HEK293 (cell line): ENCODE measurements at regions not wholly inside any gene's neighbourhood (a gene's known extent, or its start where the extent isn't known, plus 50 kb on each side); places are given as distances from the start of the nearest gene placed in this dataset.

Source experiments
- CTCF ChIA-PET: fragments of 350-600 bp; formaldehyde crosslinking; extraction: SDS; loops from one replicate; lab custom pipeline; 2021; ENCODE audit warnings: antibody characterized with exemption; lab: Yijun Ruan, JAX
- POLR2A ChIA-PET: fragments of 300-600 bp; formaldehyde crosslinking; extraction: SDS; loops from one replicate; lab custom pipeline; 2020; ENCODE audit warnings: antibody characterized with exemption, inconsistent platforms; lab: Yijun Ruan, JAX
- H3K27ac ChIP-seq: fragments of 200-500 bp; sonication (Bioruptor generic); 2 replicates; pipeline ENCODE4 v1.5.1; 2014; ENCODE audit warnings: low read depth, low read length, control low read depth, inconsistent platforms; ENCODE audit errors: extremely low read depth
- H3K36me3 ChIP-seq, 2 experiments: fragments of 200-500 bp in 1 of 2; sonication (Bioruptor generic) in 1 of 2; 1 replicate in 1 of 2; 2 replicates in 1 of 2; pipeline ENCODE4 v1.5.1; 2014 to 2017; ENCODE audit warnings: inconsistent platforms in 2 of 2, low read length in 2 of 2; ENCODE audit not compliant: control insufficient read depth in 2 of 2, insufficient read depth in 1 of 2
- H3K4me1 ChIP-seq: fragments of 200-500 bp; sonication (Bioruptor generic); 2 replicates; pipeline ENCODE4 v1.5.1; 2014; ENCODE audit warnings: mild to moderate bottlenecking, low read length, inconsistent platforms; ENCODE audit not compliant: control insufficient read depth, insufficient read depth
- H3K4me3 ChIP-seq: 2 replicates; pipeline ENCODE4 v1.5.1; 2011; ENCODE audit warnings: low read depth, mild to moderate bottlenecking, control low read depth, low read length, moderate library complexity
- H3K9me3 ChIP-seq: fragments of 200-500 bp; sonication (Bioruptor generic); 2 replicates; pipeline ENCODE4 v1.5.1; 2014; ENCODE audit warnings: low read depth, low read length, inconsistent platforms; ENCODE audit not compliant: control insufficient read depth, insufficient read depth
- FEZF1 ChIP-seq: fragments of 450-650 bp; formaldehyde crosslinking; IDR thresholded peaks from 2 replicates; pipeline ENCODE4 v1.5.1; 2016; ENCODE audit warnings: missing biosample characterization, missing genetic modification characterization
- GLI4 ChIP-seq: fragments of 450-650 bp; formaldehyde crosslinking; IDR thresholded peaks from 2 replicates; pipeline ENCODE4 v1.5.1; 2016; ENCODE audit warnings: missing biosample characterization, missing genetic modification characterization
- HOXD13 ChIP-seq: sonication (generic); formaldehyde crosslinking; IDR thresholded peaks from 2 replicates; pipeline ENCODE4 v1.8.0; 2022; ENCODE audit warnings: missing genetic modification reagents, borderline replicate concordance
- OSR2 ChIP-seq: fragments of 450-650 bp; formaldehyde crosslinking; IDR thresholded peaks from 2 replicates; pipeline ENCODE4 v1.5.1; 2016; ENCODE audit warnings: missing biosample characterization, missing genetic modification characterization
- TRIM28 ChIP-seq: IDR thresholded peaks from 2 replicates; pipeline ENCODE4 v1.6.1; 2011; ENCODE audit warnings: low read length, control low read depth, borderline replicate concordance
- ZFHX2 ChIP-seq: fragments of 450-650 bp; formaldehyde crosslinking; conservative IDR thresholded peaks from 2 replicates; pipeline ENCODE4 v1.5.1; 2016; ENCODE audit warnings: missing biosample characterization, missing genetic modification characterization
- ZFP41 ChIP-seq: fragments of 450-650 bp; formaldehyde crosslinking; IDR thresholded peaks from 2 replicates; pipeline ENCODE4 v1.5.1; 2016; ENCODE audit warnings: missing biosample characterization, missing genetic modification characterization, borderline replicate concordance
- ZFP69B ChIP-seq: fragments of 450-650 bp; formaldehyde crosslinking; IDR thresholded peaks from 2 replicates; pipeline ENCODE4 v1.5.1; 2016; ENCODE audit warnings: missing biosample characterization, missing genetic modification characterization
- ZNF132 ChIP-seq: fragments of 450-650 bp; formaldehyde crosslinking; IDR thresholded peaks from 2 replicates; pipeline ENCODE4 v1.5.1; 2017; ENCODE audit warnings: missing biosample characterization, missing genetic modification characterization, borderline replicate concordance
- ZNF16 ChIP-seq: fragments of 450-650 bp; formaldehyde crosslinking; IDR thresholded peaks from 2 replicates; pipeline ENCODE4 v1.5.1; 2016; ENCODE audit warnings: low read depth, missing biosample characterization, missing genetic modification characterization
- ZNF175 ChIP-seq: fragments of 450-650 bp; formaldehyde crosslinking; IDR thresholded peaks from 2 replicates; pipeline ENCODE4 v1.5.1; 2016; ENCODE audit warnings: missing biosample characterization, missing genetic modification characterization
- ZNF2 ChIP-seq: fragments of 450-650 bp; formaldehyde crosslinking; IDR thresholded peaks from 2 replicates; pipeline ENCODE4 v1.5.1; 2016; ENCODE audit warnings: missing biosample characterization, missing genetic modification characterization
- ZNF214 ChIP-seq: fragments of 450-650 bp; formaldehyde crosslinking; IDR thresholded peaks from 2 replicates; pipeline ENCODE4 v1.5.1; 2017; ENCODE audit warnings: missing biosample characterization, mild to moderate bottlenecking, missing genetic modification characterization, borderline replicate concordance
- ZNF248 ChIP-seq: fragments of 450-650 bp; formaldehyde crosslinking; IDR thresholded peaks from 2 replicates; pipeline ENCODE4 v1.5.1; 2017; ENCODE audit warnings: missing biosample characterization, missing genetic modification characterization
- ZNF302 ChIP-seq: fragments of 450-650 bp; formaldehyde crosslinking; IDR thresholded peaks from 2 replicates; pipeline ENCODE4 v1.5.1; 2016; ENCODE audit warnings: missing biosample characterization, missing genetic modification characterization, low read depth
- ZNF394 ChIP-seq: fragments of 450-650 bp; formaldehyde crosslinking; IDR thresholded peaks from 2 replicates; pipeline ENCODE4 v1.5.1; 2016; ENCODE audit warnings: missing biosample characterization, missing genetic modification characterization, mild to moderate bottlenecking, moderate library complexity, borderline replicate concordance
- ZNF426 ChIP-seq: fragments of 450-650 bp; formaldehyde crosslinking; IDR thresholded peaks from 2 replicates; pipeline ENCODE4 v1.5.1; 2017; ENCODE audit warnings: missing biosample characterization, missing genetic modification characterization, mild to moderate bottlenecking, inconsistent platforms, moderate library complexity
- ZNF530 ChIP-seq: fragments of 450-650 bp; formaldehyde crosslinking; IDR thresholded peaks from 2 replicates; pipeline ENCODE4 v1.5.1; 2016; ENCODE audit warnings: low read depth, missing biosample characterization, missing genetic modification characterization
- ZNF560 ChIP-seq: fragments of 450-650 bp; formaldehyde crosslinking; IDR thresholded peaks from 2 replicates; pipeline ENCODE4 v1.5.1; 2017; ENCODE audit warnings: missing biosample characterization, missing genetic modification characterization, borderline replicate concordance
- ZNF596 ChIP-seq: fragments of 450-650 bp; IDR thresholded peaks from 2 replicates; pipeline ENCODE4 v1.5.0; 2018; ENCODE audit warnings: missing biosample characterization, mild to moderate bottlenecking, missing genetic modification characterization, moderate library complexity
- ZNF610 ChIP-seq: fragments of 450-650 bp; formaldehyde crosslinking; IDR thresholded peaks from 2 replicates; pipeline ENCODE4 v1.5.1; 2016; ENCODE audit warnings: missing biosample characterization, missing genetic modification characterization, borderline replicate concordance
- ZNF621 ChIP-seq: fragments of 450-650 bp; formaldehyde crosslinking; IDR thresholded peaks from 2 replicates; pipeline ENCODE4 v1.5.1; 2017; ENCODE audit warnings: missing biosample characterization, missing genetic modification characterization
- ZNF624 ChIP-seq: fragments of 450-650 bp; formaldehyde crosslinking; IDR thresholded peaks from 2 replicates; pipeline ENCODE4 v1.5.1; 2017; ENCODE audit warnings: missing biosample characterization, missing genetic modification characterization
- ZNF654 ChIP-seq: fragments of 450-650 bp; formaldehyde crosslinking; IDR thresholded peaks from 2 replicates; pipeline ENCODE4 v1.5.1; 2016; ENCODE audit warnings: low read depth, missing biosample characterization, missing genetic modification characterization
- ZNF707 ChIP-seq: fragments of 450-650 bp; formaldehyde crosslinking; IDR thresholded peaks from 2 replicates; pipeline ENCODE4 v1.5.1; 2016; ENCODE audit warnings: missing biosample characterization, missing genetic modification characterization
- ZNF777 ChIP-seq: fragments of 450-650 bp; formaldehyde crosslinking; IDR thresholded peaks from 2 replicates; pipeline ENCODE4 v1.5.1; 2017; ENCODE audit warnings: missing biosample characterization, missing genetic modification characterization, borderline replicate concordance
- ZXDB ChIP-seq: fragments of 450-650 bp; formaldehyde crosslinking; IDR thresholded peaks from 2 replicates; pipeline ENCODE4 v1.5.1; 2016; ENCODE audit warnings: missing biosample characterization, missing genetic modification characterization
- TF ChIP-seq, protein P1 (sequence below): fragments of 450-650 bp; formaldehyde crosslinking; IDR thresholded peaks from 2 replicates; pipeline ENCODE4 v1.5.1; 2016; ENCODE audit warnings: missing biosample characterization, missing genetic modification characterization, low read depth
- TF ChIP-seq, protein P2 (sequence below): fragments of 450-650 bp; formaldehyde crosslinking; IDR thresholded peaks from 2 replicates; pipeline ENCODE4 v1.5.1; 2017; ENCODE audit warnings: missing biosample characterization, missing genetic modification characterization

DNA sequence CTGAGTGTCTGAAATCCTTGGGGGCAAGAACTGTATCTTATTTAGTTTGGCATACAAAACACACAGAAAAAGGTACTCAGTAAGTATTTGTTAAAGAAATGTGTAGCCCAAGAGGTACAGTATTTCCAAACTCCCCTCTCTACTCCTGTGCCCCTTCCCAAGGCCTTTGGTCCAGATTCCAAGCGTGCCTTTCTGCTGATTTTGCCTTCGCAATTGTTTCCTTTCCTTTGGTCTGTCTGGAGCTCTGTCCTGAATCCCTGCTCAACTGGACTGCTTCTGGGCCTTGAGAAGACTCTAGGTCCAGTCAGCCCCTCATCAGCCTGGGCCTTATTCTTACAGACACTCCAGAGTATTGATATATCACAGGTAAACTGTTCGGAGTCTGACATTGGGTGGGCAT, 122.2 kb upstream of the SYNCRIP start:
- CTCF ChIA-PET, result no interaction called here
- H3K4me3 ChIP-seq, result no peak overlapping the region
- H3K27ac ChIP-seq, result no peak overlapping the region
- no peaks in the 10 kb centered on the region for H3K9me3 ChIP-seq
- TF ChIP-seq ZNF621 (tag by site-specific recombination) (no peak), ZNF560 (tag by site-specific recombination) (no peak), ZNF16 (tag by site-specific recombination) (no peak), ZNF175 (tag by site-specific recombination) (no peak), ZNF707 (tag by site-specific recombination) (no peak)
- TF ChIP-seq, all 188 proteins: peak for 0
- POLR2A ChIA-PET, result no interaction called here
- no peaks in the 10 kb centered on the region for H3K4me1 ChIP-seq
- no peaks in the 10 kb centered on the region for H3K36me3 ChIP-seq

DNA sequence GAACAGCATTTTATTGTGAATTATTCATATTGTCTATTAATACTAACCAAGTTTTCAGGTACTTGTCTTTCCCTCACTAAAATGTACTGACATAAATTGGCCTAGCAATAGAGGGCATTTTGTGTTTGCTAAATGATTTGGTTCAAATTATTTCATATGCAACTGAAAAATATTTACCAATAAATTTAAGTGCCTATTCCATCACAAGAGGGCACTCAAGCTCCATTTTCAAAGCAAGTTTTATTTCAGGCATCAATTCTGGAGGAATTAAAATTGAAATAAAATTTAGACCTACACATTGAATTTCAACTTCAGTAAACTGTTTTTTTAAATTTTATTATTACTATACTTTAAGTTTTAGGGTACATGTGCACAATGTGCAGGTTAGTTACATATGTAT, 114.3 kb upstream of the SYNCRIP start:
- TF ChIP-seq, protein P1, sequence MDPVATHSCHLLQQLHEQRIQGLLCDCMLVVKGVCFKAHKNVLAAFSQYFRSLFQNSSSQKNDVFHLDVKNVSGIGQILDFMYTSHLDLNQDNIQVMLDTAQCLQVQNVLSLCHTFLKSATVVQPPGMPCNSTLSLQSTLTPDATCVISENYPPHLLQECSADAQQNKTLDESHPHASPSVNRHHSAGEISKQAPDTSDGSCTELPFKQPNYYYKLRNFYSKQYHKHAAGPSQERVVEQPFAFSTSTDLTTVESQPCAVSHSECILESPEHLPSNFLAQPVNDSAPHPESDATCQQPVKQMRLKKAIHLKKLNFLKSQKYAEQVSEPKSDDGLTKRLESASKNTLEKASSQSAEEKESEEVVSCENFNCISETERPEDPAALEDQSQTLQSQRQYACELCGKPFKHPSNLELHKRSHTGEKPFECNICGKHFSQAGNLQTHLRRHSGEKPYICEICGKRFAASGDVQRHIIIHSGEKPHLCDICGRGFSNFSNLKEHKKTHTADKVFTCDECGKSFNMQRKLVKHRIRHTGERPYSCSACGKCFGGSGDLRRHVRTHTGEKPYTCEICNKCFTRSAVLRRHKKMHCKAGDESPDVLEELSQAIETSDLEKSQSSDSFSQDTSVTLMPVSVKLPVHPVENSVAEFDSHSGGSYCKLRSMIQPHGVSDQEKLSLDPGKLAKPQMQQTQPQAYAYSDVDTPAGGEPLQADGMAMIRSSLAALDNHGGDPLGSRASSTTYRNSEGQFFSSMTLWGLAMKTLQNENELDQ (tag by site-specific recombination), result no peak
- TF ChIP-seq ZNF214 (tag by site-specific recombination) (no peak), ZNF596 (tag by site-specific recombination) (no peak), GLI4 (tag by site-specific recombination) (no peak), ZNF654 (tag by site-specific recombination) (peak; percentile 66), FEZF1 (tag by site-specific recombination) (no peak), ZFP41 (tag by site-specific recombination) (no peak), ZFP69B (no peak)
- H3K4me3 ChIP-seq, result no peak overlapping the region
- POLR2A ChIA-PET, result interaction anchor here (0.7 kb wide), 1 partner anchor 79 kb away, joined by 3 read pairs; no protein-coding TSS in a partner anchor
- no peaks in the 10 kb centered on the region for H3K36me3 ChIP-seq
- H3K9me3 ChIP-seq, result no peaks in the 10 kb centered on the region
- no peak overlapping the region for H3K27ac ChIP-seq
- H3K4me1 ChIP-seq, result peaks cover 2% of the 10 kb centered on the region; the same call in 1 of the 2 replicates
- CTCF ChIA-PET, result interaction anchor here (0.6 to 1.2 kb wide), 6 partner anchors 9 to 1179 kb away, joined by 3 to 4 read pairs (median 3); no protein-coding TSS in a partner anchor

DNA sequence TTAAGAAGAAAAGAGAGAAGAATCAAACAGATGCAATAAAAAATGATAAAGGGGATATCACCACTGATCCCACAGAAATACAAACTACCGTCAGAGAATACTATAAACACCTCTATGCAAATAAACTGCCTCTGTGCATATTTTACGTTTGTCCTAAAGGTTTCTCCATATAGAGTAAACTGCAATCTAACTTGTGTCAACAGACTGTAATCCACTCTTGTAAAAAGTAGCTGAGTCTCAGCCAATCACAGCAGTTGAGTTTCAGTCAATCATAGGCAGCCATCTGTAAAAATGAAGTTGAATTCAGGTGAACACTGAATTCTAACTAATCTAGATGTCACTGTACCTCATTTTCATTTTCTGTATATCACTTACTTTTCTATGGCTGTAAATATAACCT, 112.2 kb upstream of the SYNCRIP start:
- POLR2A ChIA-PET, result no interaction called here
- TF ChIP-seq ZNF777 (tag by site-specific recombination) (no peak), ZNF248 (tag by site-specific recombination) (no peak), ZNF302 (tag by site-specific recombination) (no peak), ZNF624 (no peak), TRIM28 (no peak), ZNF426 (tag by site-specific recombination) (no peak), HOXD13 (CRISPR knock-in tag) (no peak), OSR2 (tag by site-specific recombination) (no peak), ZNF2 (no peak), ZNF394 (tag by site-specific recombination) (no peak), ZNF530 (tag by site-specific recombination) (no peak), ZNF610 (no peak), ZNF707 (tag by site-specific recombination) (no peak), ZXDB (tag by site-specific recombination) (no peak), ZFHX2 (tag by site-specific recombination) (no peak), ZNF132 (tag by site-specific recombination) (no peak)
- TF ChIP-seq, protein P2, sequence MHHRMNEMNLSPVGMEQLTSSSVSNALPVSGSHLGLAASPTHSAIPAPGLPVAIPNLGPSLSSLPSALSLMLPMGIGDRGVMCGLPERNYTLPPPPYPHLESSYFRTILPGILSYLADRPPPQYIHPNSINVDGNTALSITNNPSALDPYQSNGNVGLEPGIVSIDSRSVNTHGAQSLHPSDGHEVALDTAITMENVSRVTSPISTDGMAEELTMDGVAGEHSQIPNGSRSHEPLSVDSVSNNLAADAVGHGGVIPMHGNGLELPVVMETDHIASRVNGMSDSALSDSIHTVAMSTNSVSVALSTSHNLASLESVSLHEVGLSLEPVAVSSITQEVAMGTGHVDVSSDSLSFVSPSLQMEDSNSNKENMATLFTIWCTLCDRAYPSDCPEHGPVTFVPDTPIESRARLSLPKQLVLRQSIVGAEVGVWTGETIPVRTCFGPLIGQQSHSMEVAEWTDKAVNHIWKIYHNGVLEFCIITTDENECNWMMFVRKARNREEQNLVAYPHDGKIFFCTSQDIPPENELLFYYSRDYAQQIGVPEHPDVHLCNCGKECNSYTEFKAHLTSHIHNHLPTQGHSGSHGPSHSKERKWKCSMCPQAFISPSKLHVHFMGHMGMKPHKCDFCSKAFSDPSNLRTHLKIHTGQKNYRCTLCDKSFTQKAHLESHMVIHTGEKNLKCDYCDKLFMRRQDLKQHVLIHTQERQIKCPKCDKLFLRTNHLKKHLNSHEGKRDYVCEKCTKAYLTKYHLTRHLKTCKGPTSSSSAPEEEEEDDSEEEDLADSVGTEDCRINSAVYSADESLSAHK (tag by site-specific recombination), result no peak

More for the DNA sequence above, 112.2 kb upstream of the SYNCRIP start:
- no peaks in the 10 kb centered on the region for H3K9me3 ChIP-seq
- CTCF ChIA-PET, result no interaction called here
- peaks cover 2% of the 10 kb centered on the region; the same call in 1 of the 2 replicates for H3K4me1 ChIP-seq
- no peak overlapping the region for H3K4me3 ChIP-seq
- H3K27ac ChIP-seq, result no peak overlapping the region
- H3K36me3 ChIP-seq, result no peaks in the 10 kb centered on the region
